Transverse colon (tissue), 4 donors: ENCODE measurements at regions not wholly inside any gene's neighbourhood (a gene's known extent, or its start where the extent isn't known, plus 50 kb on each side); places are given as distances from the start of the nearest gene placed in this dataset.

ENCODE experiments used
- DNase-seq: peaks from one replicate; pipeline ENCODE4 v3.0.0-alpha.2; 2019
- H3K27ac ChIP-seq, 4 donors: fragments of 200-600 bp; sonication (generic); 2 replicates each; pipeline ENCODE4 v1.5.1; 2016 to 2018; ENCODE audit warnings: inconsistent platforms in 4 of 4
- H3K27me3 ChIP-seq: fragments of 200-600 bp; sonication (generic); 2 replicates; pipeline ENCODE4 v1.5.1; 2017; ENCODE audit warnings: inconsistent platforms
- H3K36me3 ChIP-seq, 4 donors: fragments of 200-600 bp; sonication (generic); 2 replicates each; pipeline ENCODE4 v1.5.1; 2017 to 2019; ENCODE audit warnings: inconsistent platforms in 4 of 4
- H3K4me1 ChIP-seq, 4 donors: fragments of 200-600 bp; sonication (generic); 2 replicates each; pipeline ENCODE4 v1.5.1; 2017 to 2020; ENCODE audit warnings: inconsistent platforms in 4 of 4
- H3K4me3 ChIP-seq, 4 donors: fragments of 200-600 bp; sonication (generic); 1 replicate in 1 of 4; 2 replicates in 3 of 4; pipeline versions ENCODE4 v1.5.1 to v1.6.1; 2017 to 2019; ENCODE audit warnings: inconsistent platforms in 4 of 4
- H3K9me3 ChIP-seq, 2 donors: fragments of 200-600 bp; sonication (generic); 2 replicates each; pipeline ENCODE4 v1.5.1; 2017 to 2019; ENCODE audit warnings: inconsistent platforms in 2 of 2
- EP300 ChIP-seq: sonication (generic); formaldehyde crosslinking; IDR thresholded peaks from one replicate; pipeline ENCODE4 v1.6.1; 2017; ENCODE audit warnings: antibody characterized with exemption, low read depth
- POLR2A ChIP-seq: fragments of 450-650 bp; IDR thresholded peaks from one replicate; pipeline ENCODE4 v1.6.1; 2016; ENCODE audit warnings: antibody characterized with exemption, mild to moderate bottlenecking, moderate library complexity
- POLR2AphosphoS5 ChIP-seq, 3 donors: sonication (generic); formaldehyde crosslinking; IDR thresholded peaks; one replicate each; pipeline ENCODE4 v1.6.1; 2016; ENCODE audit warnings: antibody characterized with exemption in 3 of 3
- WGBS, 2 donors: methylation state at CpG; one replicate each; pipeline ENCODE4 v1.1.5; 2018; ENCODE audit warnings: low coverage in 1 of 2; 5-methylcytosine and 5-hydroxymethylcytosine counted together
- in situ Hi-C, 4 donors: fragments of 200-750 bp; cut with MboI; loops; one replicate each; pipeline versions ENCODE4 v1.15.0 to v1.15.1; 2017; ENCODE audit warnings: low sequenced_read_pairs in 3 of 4, low pct_ligation_motif_present in 1 of 4, low pct_unique_long_range_greater_than_20kb in 1 of 4
- intact Hi-C: fragments of 100-400 bp; cut with DNase I; formaldehyde crosslinking; loops from one replicate; pipeline ENCODE4 v1.15.1; 2023; ENCODE audit warnings: low total_unique reads
- TF ChIP-seq, protein P1 (sequence below), 5 experiments: fragments of 200-600 bp in 3 of 5; fragments of 450-650 bp in 2 of 5; sonication (generic) in 3 of 5; IDR thresholded peaks; 1 replicate in 2 of 5; 2 replicates in 3 of 5; pipeline ENCODE4 v1.5.1; 2016 to 2017; ENCODE audit warnings: antibody characterized with exemption in 5 of 5, inconsistent platforms in 3 of 5, mild to moderate bottlenecking in 2 of 5, moderate library complexity in 1 of 5

DNA sequence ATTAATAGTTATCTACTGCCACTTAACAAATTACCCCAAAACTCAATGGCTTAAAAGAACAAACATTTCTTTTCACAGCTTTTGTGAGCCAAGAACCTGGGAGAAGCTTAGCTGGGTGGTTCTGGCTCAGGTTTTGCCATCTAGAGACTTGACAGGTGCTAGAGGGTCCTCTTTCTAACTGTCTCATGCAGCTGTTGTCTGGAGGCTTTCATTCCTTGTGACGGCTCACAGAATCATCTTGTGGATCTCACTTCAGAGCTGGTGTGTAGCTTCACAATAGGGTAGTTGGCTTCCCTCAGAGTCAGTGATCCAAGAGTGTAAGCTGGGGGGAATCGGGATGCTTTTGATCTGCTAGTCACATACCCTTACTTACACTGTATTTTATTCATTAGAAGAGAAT, 81.2 kb upstream of the APC start:
- WGBS, 2 donors = 95% methylated on average over 2 of the region's 2 CpGs; no CpG with 5 or more reads in 1 of the 2 donors
- H3K9me3 ChIP-seq = peaks cover 0 to 3% of the 10 kb centered on the region in 2 donors
- intact Hi-C loops = no loop called here
- H3K36me3 ChIP-seq = no peaks in the 10 kb centered on the region
- DNase-seq = no peak
- H3K4me3 ChIP-seq = no peak overlapping the region
- in situ Hi-C loops = no loop called here
- H3K27ac ChIP-seq = no peak overlapping the region
- H3K27me3 ChIP-seq = no peaks in the 10 kb centered on the region
- H3K4me1 ChIP-seq = no peaks in the 10 kb centered on the region
- TF ChIP-seq POLR2AphosphoS5 (IDR thresholded peaks at IDR 0.05) = no peak
- TF ChIP-seq EP300 = no peak
- TF ChIP-seq, protein P1, sequence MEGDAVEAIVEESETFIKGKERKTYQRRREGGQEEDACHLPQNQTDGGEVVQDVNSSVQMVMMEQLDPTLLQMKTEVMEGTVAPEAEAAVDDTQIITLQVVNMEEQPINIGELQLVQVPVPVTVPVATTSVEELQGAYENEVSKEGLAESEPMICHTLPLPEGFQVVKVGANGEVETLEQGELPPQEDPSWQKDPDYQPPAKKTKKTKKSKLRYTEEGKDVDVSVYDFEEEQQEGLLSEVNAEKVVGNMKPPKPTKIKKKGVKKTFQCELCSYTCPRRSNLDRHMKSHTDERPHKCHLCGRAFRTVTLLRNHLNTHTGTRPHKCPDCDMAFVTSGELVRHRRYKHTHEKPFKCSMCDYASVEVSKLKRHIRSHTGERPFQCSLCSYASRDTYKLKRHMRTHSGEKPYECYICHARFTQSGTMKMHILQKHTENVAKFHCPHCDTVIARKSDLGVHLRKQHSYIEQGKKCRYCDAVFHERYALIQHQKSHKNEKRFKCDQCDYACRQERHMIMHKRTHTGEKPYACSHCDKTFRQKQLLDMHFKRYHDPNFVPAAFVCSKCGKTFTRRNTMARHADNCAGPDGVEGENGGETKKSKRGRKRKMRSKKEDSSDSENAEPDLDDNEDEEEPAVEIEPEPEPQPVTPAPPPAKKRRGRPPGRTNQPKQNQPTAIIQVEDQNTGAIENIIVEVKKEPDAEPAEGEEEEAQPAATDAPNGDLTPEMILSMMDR (IDR thresholded peaks at IDR 0.05) = no peak
- TF ChIP-seq POLR2A = no peak

DNA sequence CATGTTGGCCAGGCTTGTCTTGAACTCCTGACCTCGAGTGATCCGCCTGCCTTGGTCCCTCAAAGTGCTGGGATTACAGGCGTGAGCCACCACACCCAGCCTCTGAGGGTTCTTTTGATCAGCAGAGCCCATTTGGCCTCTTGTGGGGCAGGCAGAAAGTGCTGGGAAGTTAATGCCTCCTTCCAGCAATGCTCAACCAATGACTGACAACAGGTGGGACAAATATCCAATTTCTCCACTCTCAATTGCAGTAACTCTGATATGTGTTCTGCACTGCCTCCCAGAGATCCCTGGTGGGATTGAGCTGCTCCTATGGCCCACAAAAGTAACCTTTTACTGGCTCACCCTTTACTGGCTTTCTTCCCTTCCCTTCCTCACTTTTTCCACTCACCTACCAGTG, 79.9 kb upstream of the APC start:
- intact Hi-C loops (no loop called here), in situ Hi-C loops (no loop called here)
- DNase-seq = no peak
- Histone ChIP-seq H3K9me3 (peaks cover 0 to 3% of the 10 kb centered on the region in 2 donors), H3K27ac (no peak overlapping the region), H3K4me3 (no peak overlapping the region), H3K4me1 (no peaks in the 10 kb centered on the region), H3K36me3 (no peaks in the 10 kb centered on the region), H3K27me3 (no peaks in the 10 kb centered on the region)
- no peak for TF ChIP-seq POLR2AphosphoS5 (IDR thresholded peaks at IDR 0.05)
- TF ChIP-seq POLR2A = no peak
- TF ChIP-seq EP300 = no peak
- TF ChIP-seq, protein P1 (IDR thresholded peaks at IDR 0.05) = no peak
- WGBS, 2 donors = 81% methylated on average over 3 of the region's 3 CpGs; no CpG with 5 or more reads in 1 of the 2 donors

DNA sequence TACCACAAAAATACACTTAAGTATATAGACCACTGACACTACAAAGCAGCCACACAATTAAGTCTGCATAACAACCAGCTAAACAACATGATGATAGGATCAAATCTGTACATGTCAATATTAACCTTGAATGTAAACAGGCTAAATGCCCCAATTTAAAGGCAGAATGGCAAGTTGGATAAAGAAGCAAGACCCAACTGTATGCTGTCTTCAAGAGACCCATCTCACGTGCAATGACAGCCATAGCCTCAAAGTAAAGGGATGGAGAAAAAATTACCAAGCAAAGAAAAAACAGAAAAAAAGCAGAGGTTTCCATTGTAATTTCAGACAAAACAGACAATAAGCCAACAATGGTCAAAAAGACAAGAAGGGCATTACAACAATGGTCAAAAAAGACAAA, 77.3 kb upstream of the APC start:
- Histone ChIP-seq H3K27me3 (no peaks in the 10 kb centered on the region), H3K36me3 (no peaks in the 10 kb centered on the region), H3K27ac (no peak overlapping the region), H3K4me3 (no peak overlapping the region), H3K9me3 (peaks cover 0 to 3% of the 10 kb centered on the region in 2 donors), H3K4me1 (no peaks in the 10 kb centered on the region)
- no peak for DNase-seq
- 75 to 88% methylated on average over 1 of the region's 1 CpG for WGBS, 2 donors
- TF ChIP-seq POLR2AphosphoS5 (IDR thresholded peaks at IDR 0.05) (no peak), EP300 (no peak), POLR2A (no peak)
- TF ChIP-seq, protein P1 (IDR thresholded peaks at IDR 0.05) = no peak
- in situ Hi-C loops = no loop called here
- intact Hi-C loops = loop anchor here (1.0 kb wide), 1 partner anchor 26 kb away; no protein-coding TSS in a partner anchor

DNA sequence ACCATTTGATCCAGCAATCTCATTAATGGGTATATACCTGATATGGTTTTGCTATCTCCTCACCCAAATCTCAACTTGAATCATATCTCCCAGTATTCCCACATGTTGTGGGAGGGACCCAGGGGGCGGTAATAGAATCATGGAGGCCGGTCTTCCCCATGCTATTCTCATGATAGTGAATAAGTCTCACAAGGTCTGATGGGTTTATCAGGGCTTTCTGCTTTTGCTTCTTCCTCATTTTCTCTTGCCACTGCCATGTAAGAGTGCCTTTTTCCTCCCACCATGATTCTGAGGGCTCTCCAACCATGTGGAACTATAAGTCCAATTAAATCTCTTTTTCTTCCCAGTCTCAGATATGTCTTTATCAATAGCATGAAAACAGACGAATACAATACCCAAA, 74.5 kb upstream of the APC start:
- H3K4me3 ChIP-seq = no peak overlapping the region
- no peaks in the 10 kb centered on the region for H3K4me1 ChIP-seq
- in situ Hi-C loops (no loop called here), intact Hi-C loops (no loop called here)
- WGBS, 2 donors = 79 to 83% methylated on average over 3 of the region's 3 CpGs
- no peak for DNase-seq
- H3K9me3 ChIP-seq = peaks cover 0 to 3% of the 10 kb centered on the region in 2 donors
- TF ChIP-seq EP300 (no peak), POLR2AphosphoS5 (IDR thresholded peaks at IDR 0.05) (no peak), POLR2A (no peak)
- TF ChIP-seq, protein P1 (IDR thresholded peaks at IDR 0.05) = no peak
- no peaks in the 10 kb centered on the region for H3K36me3 ChIP-seq
- H3K27me3 ChIP-seq = no peaks in the 10 kb centered on the region
- no peak overlapping the region for H3K27ac ChIP-seq
